RWPE1 (cell line): ENCODE measurements at regions not wholly inside any gene's neighbourhood (a gene's known extent, or its start where the extent isn't known, plus 50 kb on each side); places are given as distances from the start of the nearest gene placed in this dataset.

Source experiments
- CTCF ChIA-PET: fragments of 350-600 bp; sonication (Branson Sonifier 250); formaldehyde crosslinking; extraction: SDS; loops from one replicate; lab custom pipeline; 2021; lab: Yijun Ruan, JAX
- POLR2A ChIA-PET: fragments of 400-600 bp; formaldehyde crosslinking; extraction: SDS; loops from one replicate; lab custom pipeline; 2020; ENCODE audit warnings: antibody characterized with exemption; ENCODE audit not compliant: low non-redundant PET; lab: Yijun Ruan, JAX
- DNase-seq: peaks from one replicate; pipeline ENCODE4 v3.0.0; 2012; ENCODE audit warnings: low spot score
- H3K27ac ChIP-seq: fragments of 450-650 bp; 2 replicates; pipeline ENCODE4 v1.5.1; 2017
- CTCF ChIP-seq: fragments of 450-650 bp; conservative IDR thresholded peaks from 2 replicates; pipeline ENCODE4 v1.5.1; 2017; ENCODE audit warnings: low read depth, mild to moderate bottlenecking

GRCh38 chr2:221931251-221931991 is 359.3 kb upstream of the EPHA4 start:
- ChIA-PET CTCF (interaction anchor here (0.7 to 1.0 kb wide), 2 partner anchors 12 to 151 kb away, joined by 4 to 5 read pairs; no protein-coding TSS in a partner anchor), POLR2A (no interaction called here)
- TF ChIP-seq CTCF, result no peak
- no peak for DNase-seq
- H3K27ac ChIP-seq, result no peak overlapping the region

GRCh38 chr2:221929259-221929658 is 357.2 kb upstream of the EPHA4 start:
- POLR2A ChIA-PET, result no interaction called here
- CTCF ChIA-PET, result no interaction called here
- no peak overlapping the region for H3K27ac ChIP-seq
- TF ChIP-seq CTCF, result no peak
- DNase-seq, result no peak

- POLR2A ChIA-PET, result no interaction called here
- no peak for TF ChIP-seq CTCF
- CTCF ChIA-PET, result interaction anchor here (1.0 kb wide), 1 partner anchor 16 kb away, joined by 4 read pairs; no protein-coding TSS in a partner anchor
- H3K27ac ChIP-seq, result no peak overlapping the region
- DNase-seq, result no peak
These were observed 354.2 kb upstream of the EPHA4 start for GRCh38 chr2:221926327-221926726.

GRCh38 chr2:221924576-221924975 is 352.5 kb upstream of the EPHA4 start:
- H3K27ac ChIP-seq, result no peak overlapping the region
- CTCF ChIA-PET, result interaction anchor here (0.6 to 0.7 kb wide), 2 partner anchors 39 to 1569 kb away, joined by 3 to 4 read pairs; no protein-coding TSS in a partner anchor
- TF ChIP-seq CTCF, result no peak
- DNase-seq, result no peak
- POLR2A ChIA-PET, result no interaction called here

GRCh38 chr2:221915926-221916325 is 343.8 kb upstream of the EPHA4 start:
- no peak overlapping the region for H3K27ac ChIP-seq
- ChIA-PET CTCF (no interaction called here), POLR2A (no interaction called here)
- no peak for TF ChIP-seq CTCF
- no peak for DNase-seq

- CTCF ChIA-PET, result no interaction called here
- no peak for DNase-seq
- POLR2A ChIA-PET, result no interaction called here
- H3K27ac ChIP-seq, result no peak overlapping the region
- no peak for TF ChIP-seq CTCF
These were observed 342.3 kb upstream of the EPHA4 start for GRCh38 chr2:221914334-221914880.
